ENCODE measurements at regions not wholly inside any gene's neighbourhood (a gene's known extent, or its start where the extent isn't known, plus 50 kb on each side); places are given as distances from the start of the nearest gene placed in this dataset.

DNA sequence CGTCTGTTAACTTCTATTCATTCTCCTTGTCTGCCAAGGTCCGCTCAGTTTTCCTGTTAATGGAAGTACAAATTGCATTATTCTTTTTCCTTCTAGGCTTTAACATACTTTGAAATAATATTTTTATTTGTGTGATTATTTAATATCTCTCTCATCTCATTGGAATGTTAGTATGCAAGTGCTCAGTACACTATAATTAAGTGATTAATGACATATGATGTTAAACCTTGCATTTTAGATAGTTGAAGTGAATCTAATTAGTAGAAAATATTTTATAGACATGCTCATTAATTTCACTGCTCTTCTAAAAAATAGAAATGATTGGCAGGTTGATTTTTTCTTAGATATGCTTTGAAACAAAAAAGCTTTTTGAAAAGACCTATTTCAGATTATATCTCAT is 1079.8 kb downstream of the RAPGEF2 start:
- no peak overlapping the region for H3K27ac ChIP-seq
- no peak for DNase-seq (ENCODE audit: low read depth, low spot score)
- TF ChIP-seq FOXP2 (optimal IDR thresholded peaks at IDR 0.05; ENCODE audit: control extremely low read depth, extremely low read length, insufficient read depth) (no peak), EZH2 (IDR thresholded peaks at IDR 0.05) (no peak), POLR2AphosphoS5 (IDR thresholded peaks at IDR 0.05; ENCODE audit: borderline replicate concordance, low read depth, low read length) (no peak)
- no peaks in the 10 kb centered on the region for H3K9me3 ChIP-seq (ENCODE audit: low read depth, low read length)
- no peak overlapping the region for H3K4me3 ChIP-seq
- no peak overlapping the region for H3K9ac ChIP-seq (ENCODE audit: insufficient read length)
- H3K36me3 ChIP-seq (ENCODE audit: insufficient read depth, low read length), result no peaks in the 10 kb centered on the region

DNA sequence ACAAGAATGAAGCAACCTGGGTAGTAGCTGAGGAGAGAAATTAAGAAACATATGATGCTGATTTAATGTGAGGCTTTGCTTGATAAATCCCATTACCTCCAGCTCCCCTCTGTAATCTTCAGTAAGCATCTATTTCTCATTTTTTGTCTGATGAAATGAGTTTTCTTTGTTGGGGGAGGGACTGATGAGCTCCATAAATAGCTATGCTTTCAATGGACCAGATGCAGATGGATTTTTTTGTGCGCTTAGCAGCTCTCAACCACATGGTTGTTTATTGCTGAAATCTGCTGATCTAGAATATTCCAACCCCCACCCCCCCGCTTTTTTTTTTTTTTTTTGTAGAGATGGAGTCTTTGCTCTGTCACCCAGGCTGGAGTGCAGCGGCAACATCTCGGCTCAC is 1082.0 kb downstream of the RAPGEF2 start:
- DNase-seq (ENCODE audit: low read depth, low spot score), result no peak
- Histone ChIP-seq H3K27ac (no peak overlapping the region), H3K4me3 (no peak overlapping the region), H3K9ac (ENCODE audit: insufficient read length) (no peak overlapping the region), H3K9me3 (ENCODE audit: low read depth, low read length) (no peaks in the 10 kb centered on the region), H3K36me3 (ENCODE audit: insufficient read depth, low read length) (no peaks in the 10 kb centered on the region)
- no peak for TF ChIP-seq FOXP2 (optimal IDR thresholded peaks at IDR 0.05; ENCODE audit: control extremely low read depth, extremely low read length, insufficient read depth)
- TF ChIP-seq POLR2AphosphoS5 (IDR thresholded peaks at IDR 0.05; ENCODE audit: borderline replicate concordance, low read depth, low read length), result no peak
- no peak for TF ChIP-seq EZH2 (IDR thresholded peaks at IDR 0.05)

DNA sequence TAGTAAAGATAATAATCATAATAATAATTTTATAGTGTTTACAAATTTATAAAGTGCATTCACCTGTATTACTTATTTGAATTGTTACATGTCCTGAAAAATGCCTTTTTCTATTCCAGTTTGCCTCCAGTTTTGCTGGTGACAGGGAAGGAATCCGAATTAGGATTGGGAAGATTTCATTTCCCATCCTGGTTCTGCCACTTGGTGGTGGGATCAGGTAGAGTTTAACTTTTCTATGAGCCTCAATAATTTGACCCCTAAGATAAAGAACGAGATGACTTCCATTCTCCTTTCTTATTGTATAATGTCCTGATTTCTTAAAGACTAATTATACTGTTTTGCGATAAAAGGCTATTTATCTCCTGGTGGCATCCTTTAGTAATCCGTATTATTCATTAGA is 1090.9 kb downstream of the RAPGEF2 start:
- Histone ChIP-seq H3K27ac (no peak overlapping the region), H3K9ac (ENCODE audit: insufficient read length) (no peak overlapping the region), H3K9me3 (ENCODE audit: low read depth, low read length) (no peaks in the 10 kb centered on the region), H3K36me3 (ENCODE audit: insufficient read depth, low read length) (no peaks in the 10 kb centered on the region), H3K4me3 (no peak overlapping the region)
- no peak for TF ChIP-seq FOXP2 (optimal IDR thresholded peaks at IDR 0.05; ENCODE audit: control extremely low read depth, extremely low read length, insufficient read depth)
- TF ChIP-seq POLR2AphosphoS5 (IDR thresholded peaks at IDR 0.05; ENCODE audit: borderline replicate concordance, low read depth, low read length), result no peak
- TF ChIP-seq EZH2 (IDR thresholded peaks at IDR 0.05), result no peak
- DNase-seq (ENCODE audit: low read depth, low spot score), result no peak

GRCh38 chr4:160194716-160195115 is 1091.8 kb downstream of the RAPGEF2 start:
- TF ChIP-seq FOXP2 (optimal IDR thresholded peaks at IDR 0.05; ENCODE audit: control extremely low read depth, extremely low read length, insufficient read depth), result no peak
- no peak for TF ChIP-seq EZH2 (IDR thresholded peaks at IDR 0.05)
- no peak for TF ChIP-seq POLR2AphosphoS5 (IDR thresholded peaks at IDR 0.05; ENCODE audit: borderline replicate concordance, low read depth, low read length)
- Histone ChIP-seq H3K9me3 (ENCODE audit: low read depth, low read length) (no peaks in the 10 kb centered on the region), H3K9ac (ENCODE audit: insufficient read length) (no peak overlapping the region), H3K4me3 (no peak overlapping the region), H3K36me3 (ENCODE audit: insufficient read depth, low read length) (no peaks in the 10 kb centered on the region), H3K27ac (no peak overlapping the region)
- DNase-seq (ENCODE audit: low read depth, low spot score), result no peak

GRCh38 chr4:160202802-160203201 is 1099.9 kb downstream of the RAPGEF2 start:
- no peak for DNase-seq (ENCODE audit: low read depth, low spot score)
- Histone ChIP-seq H3K4me3 (no peak overlapping the region), H3K9me3 (ENCODE audit: low read depth, low read length) (no peaks in the 10 kb centered on the region), H3K36me3 (ENCODE audit: insufficient read depth, low read length) (no peaks in the 10 kb centered on the region), H3K9ac (ENCODE audit: insufficient read length) (no peak overlapping the region), H3K27ac (no peak overlapping the region)
- TF ChIP-seq FOXP2 (optimal IDR thresholded peaks at IDR 0.05; ENCODE audit: control extremely low read depth, extremely low read length, insufficient read depth) (no peak), POLR2AphosphoS5 (IDR thresholded peaks at IDR 0.05; ENCODE audit: borderline replicate concordance, low read depth, low read length) (no peak), EZH2 (IDR thresholded peaks at IDR 0.05) (no peak)

DNA sequence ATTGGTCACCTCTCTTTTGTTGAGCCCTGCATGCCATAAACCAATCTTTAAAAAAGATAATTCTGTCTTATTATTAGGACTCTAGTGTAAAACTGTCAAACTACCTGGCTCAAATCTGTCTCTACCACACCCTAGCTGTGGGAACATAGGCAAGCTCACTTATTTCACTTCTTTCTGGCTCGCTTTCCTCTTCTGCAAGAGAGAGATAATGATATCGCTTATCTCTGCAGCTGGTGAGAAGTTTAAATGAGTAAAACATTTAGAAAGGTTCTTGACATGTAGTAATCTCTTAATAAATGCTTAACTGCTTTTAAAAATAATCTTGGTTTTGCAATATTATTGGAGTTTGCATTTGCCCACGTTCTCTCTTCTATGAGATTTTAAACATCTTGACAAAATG is 1109.2 kb downstream of the RAPGEF2 start:
- H3K36me3 ChIP-seq (ENCODE audit: insufficient read depth, low read length), result no peaks in the 10 kb centered on the region
- TF ChIP-seq FOXP2 (optimal IDR thresholded peaks at IDR 0.05; ENCODE audit: control extremely low read depth, extremely low read length, insufficient read depth), result no peak
- no peak for DNase-seq (ENCODE audit: low read depth, low spot score)
- H3K27ac ChIP-seq, result no peak overlapping the region
- no peaks in the 10 kb centered on the region; the same call in 1 of the 2 replicates for H3K9me3 ChIP-seq (ENCODE audit: low read depth, low read length)
- H3K4me3 ChIP-seq, result no peak overlapping the region
- no peak overlapping the region for H3K9ac ChIP-seq (ENCODE audit: insufficient read length)

DNA sequence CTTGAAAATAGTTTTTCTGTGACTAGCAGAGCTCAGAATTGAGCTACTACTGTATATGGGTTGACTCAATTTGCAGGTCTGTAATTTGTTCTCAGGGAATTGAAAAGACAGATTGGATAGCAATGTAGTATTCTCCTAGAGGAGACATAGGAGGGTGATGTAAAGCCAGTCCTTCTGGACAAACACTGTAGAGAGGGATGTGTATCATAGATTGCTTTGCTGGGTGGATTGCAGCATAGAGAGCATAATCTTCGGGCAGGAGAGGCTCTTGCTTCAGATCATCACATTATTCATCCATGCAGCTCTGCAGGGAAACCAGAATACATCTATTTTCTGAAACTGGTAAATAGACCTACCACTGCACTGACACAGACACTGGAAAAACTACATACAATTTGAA is 1110.5 kb downstream of the RAPGEF2 start:
- TF ChIP-seq EZH2 (IDR thresholded peaks at IDR 0.05), result no peak
- TF ChIP-seq FOXP2 (optimal IDR thresholded peaks at IDR 0.05; ENCODE audit: control extremely low read depth, extremely low read length, insufficient read depth), result no peak
- Histone ChIP-seq H3K9ac (ENCODE audit: insufficient read length) (no peak overlapping the region), H3K36me3 (ENCODE audit: insufficient read depth, low read length) (no peaks in the 10 kb centered on the region), H3K4me3 (no peak overlapping the region), H3K27ac (no peak overlapping the region), H3K9me3 (ENCODE audit: low read depth, low read length) (no peaks in the 10 kb centered on the region; the same call in 1 of the 2 replicates)
- DNase-seq (ENCODE audit: low read depth, low spot score), result no peak

GRCh38 chr4:160217352-160217751 is 1114.5 kb downstream of the RAPGEF2 start:
- no peak for TF ChIP-seq EZH2 (IDR thresholded peaks at IDR 0.05)
- no peak for TF ChIP-seq POLR2AphosphoS5 (IDR thresholded peaks at IDR 0.05; ENCODE audit: borderline replicate concordance, low read depth, low read length)
- no peak for TF ChIP-seq FOXP2 (optimal IDR thresholded peaks at IDR 0.05; ENCODE audit: control extremely low read depth, extremely low read length, insufficient read depth)
- no peak overlapping the region for H3K9ac ChIP-seq (ENCODE audit: insufficient read length)
- no peak overlapping the region for H3K4me3 ChIP-seq
- no peak for DNase-seq (ENCODE audit: low read depth, low spot score)
- no peaks in the 10 kb centered on the region for H3K36me3 ChIP-seq (ENCODE audit: insufficient read depth, low read length)
- no peaks in the 10 kb centered on the region; the same call in 1 of the 2 replicates for H3K9me3 ChIP-seq (ENCODE audit: low read depth, low read length)
- no peak overlapping the region for H3K27ac ChIP-seq

DNA sequence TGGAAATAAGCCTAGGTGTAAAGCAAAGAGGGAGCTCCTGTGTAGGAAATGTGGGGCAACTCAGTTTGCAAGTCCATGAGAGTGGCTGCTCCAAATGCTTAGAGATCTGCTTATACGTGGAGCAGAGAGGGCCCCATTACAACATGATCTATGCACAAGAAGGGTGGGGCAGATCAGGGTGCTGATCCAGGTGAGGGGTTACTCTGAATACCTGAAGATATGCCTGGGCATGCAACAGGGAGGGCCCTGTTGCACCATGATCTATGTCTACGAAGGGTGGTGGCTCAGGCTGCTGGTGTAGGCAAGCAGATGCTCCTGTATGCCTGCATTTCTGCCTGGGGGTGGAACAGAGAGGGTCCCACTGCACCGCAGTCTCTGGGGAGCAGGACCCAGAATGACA is 1121.2 kb downstream of the RAPGEF2 start:
- no peaks in the 10 kb centered on the region for H3K9me3 ChIP-seq (ENCODE audit: low read depth, low read length)
- no peak overlapping the region for H3K4me3 ChIP-seq
- no peaks in the 10 kb centered on the region for H3K36me3 ChIP-seq (ENCODE audit: insufficient read depth, low read length)
- TF ChIP-seq EZH2 (IDR thresholded peaks at IDR 0.05) (no peak), FOXP2 (optimal IDR thresholded peaks at IDR 0.05; ENCODE audit: control extremely low read depth, extremely low read length, insufficient read depth) (no peak), POLR2AphosphoS5 (IDR thresholded peaks at IDR 0.05; ENCODE audit: borderline replicate concordance, low read depth, low read length) (no peak)
- no peak for DNase-seq (ENCODE audit: low read depth, low spot score)
- no peak overlapping the region for H3K9ac ChIP-seq (ENCODE audit: insufficient read length)
- H3K27ac ChIP-seq, result no peak overlapping the region
